ENCODE measurements at regions not wholly inside any gene's neighbourhood (a gene's known extent, or its start where the extent isn't known, plus 50 kb on each side); places are given as distances from the start of the nearest gene placed in this dataset.

- TF ChIP-seq CTCF (IDR thresholded peaks at IDR 0.05; ENCODE audit: control extremely low read depth, extremely low read depth, low read depth, missing control alignments): no peak
- POLR2A ChIA-PET: no interaction called here
- CTCF ChIA-PET: no interaction called here
- DNase-seq (ENCODE audit: extremely low spot score): no peak
Observed at GRCh38 chr12:86770871-86771270, 514.7 kb upstream of the MGAT4C start.

DNA sequence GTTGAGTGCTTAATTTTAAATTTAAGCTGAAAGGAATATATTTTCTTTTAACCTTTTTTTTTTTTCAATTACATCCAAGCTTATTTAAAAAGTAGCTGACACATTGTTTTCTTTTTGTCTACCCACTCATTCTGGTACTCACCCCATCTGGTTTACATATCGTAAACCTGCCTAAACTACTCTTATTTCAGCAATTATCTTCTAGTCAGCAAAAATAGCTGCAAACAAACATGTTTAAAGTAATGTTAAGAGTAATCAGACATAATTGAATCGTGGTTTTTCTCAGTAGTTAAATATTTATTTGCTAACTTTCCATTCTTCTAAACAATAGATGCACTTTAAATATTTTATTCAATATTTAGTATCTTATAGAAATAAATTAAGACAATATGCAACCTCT lies 492.7 kb upstream of the MGAT4C start:
- ChIA-PET POLR2A (no interaction called here), CTCF (interaction anchor here (1.8 kb wide), 1 partner anchor 10 kb away, joined by 4 read pairs; no protein-coding TSS in a partner anchor)
- DNase-seq (ENCODE audit: extremely low spot score): no peak
- TF ChIP-seq CTCF (IDR thresholded peaks at IDR 0.05; ENCODE audit: control extremely low read depth, extremely low read depth, low read depth, missing control alignments): no peak

GRCh38 chr12:86744547-86745212 lies 488.5 kb upstream of the MGAT4C start:
- POLR2A ChIA-PET: no interaction called here
- CTCF ChIA-PET: no interaction called here
- DNase-seq (ENCODE audit: extremely low spot score): no peak
- TF ChIP-seq CTCF (IDR thresholded peaks at IDR 0.05; ENCODE audit: control extremely low read depth, extremely low read depth, low read depth, missing control alignments): no peak

DNA sequence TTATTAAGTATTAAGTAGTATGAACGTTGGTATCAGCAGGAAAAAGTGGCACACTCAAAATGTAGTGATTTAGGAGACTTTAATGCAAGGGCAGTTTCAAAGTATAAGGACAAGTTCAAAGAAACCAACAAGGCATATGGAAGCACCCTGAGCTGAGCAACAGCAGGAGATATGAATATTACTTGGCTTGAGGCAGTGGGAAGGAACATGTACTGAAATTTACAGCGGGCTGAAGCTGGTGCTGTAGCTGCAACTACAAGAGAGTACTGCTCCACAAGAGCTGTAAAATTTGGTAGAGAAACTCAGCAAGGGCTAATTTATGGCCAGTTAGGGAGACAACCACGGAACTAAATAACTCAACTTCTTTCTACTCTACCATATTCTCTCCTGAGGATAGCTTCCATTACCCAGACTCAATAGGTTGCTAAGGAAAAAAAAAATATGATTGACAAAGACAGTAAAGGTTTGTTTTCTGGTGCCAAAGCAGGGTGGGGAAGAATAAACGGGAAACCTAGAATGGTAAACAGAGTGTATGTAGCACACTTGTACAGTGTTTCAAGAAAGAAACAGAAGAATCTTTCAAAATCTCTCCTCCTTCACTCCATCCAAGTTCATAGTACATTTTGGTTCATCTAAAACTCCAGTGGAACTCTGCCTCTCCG lies 487.8 kb upstream of the MGAT4C start:
- TF ChIP-seq CTCF (IDR thresholded peaks at IDR 0.05; ENCODE audit: control extremely low read depth, extremely low read depth, low read depth, missing control alignments): no peak
- POLR2A ChIA-PET: no interaction called here
- no peak for DNase-seq (ENCODE audit: extremely low spot score)
- CTCF ChIA-PET: no interaction called here

- no peak for DNase-seq (ENCODE audit: extremely low spot score)
- CTCF ChIA-PET: no interaction called here
- TF ChIP-seq CTCF (IDR thresholded peaks at IDR 0.05; ENCODE audit: control extremely low read depth, extremely low read depth, low read depth, missing control alignments): no peak
- POLR2A ChIA-PET: no interaction called here
Observed at GRCh38 chr12:86741531-86741930, 485.3 kb upstream of the MGAT4C start.

GRCh38 chr12:86735851-86736250 lies 479.7 kb upstream of the MGAT4C start:
- CTCF ChIA-PET: interaction anchor here (1.0 to 1.1 kb wide), 2 partner anchors 9 to 15 kb away, joined by 3 read pairs; no protein-coding TSS in a partner anchor
- no peak for TF ChIP-seq CTCF (IDR thresholded peaks at IDR 0.05; ENCODE audit: control extremely low read depth, extremely low read depth, low read depth, missing control alignments)
- POLR2A ChIA-PET: no interaction called here
- no peak for DNase-seq (ENCODE audit: extremely low spot score)
